ENCODE measurements at regions not wholly inside any gene's neighbourhood (a gene's known extent, or its start where the extent isn't known, plus 50 kb on each side); places are given as distances from the start of the nearest gene placed in this dataset.

DNA sequence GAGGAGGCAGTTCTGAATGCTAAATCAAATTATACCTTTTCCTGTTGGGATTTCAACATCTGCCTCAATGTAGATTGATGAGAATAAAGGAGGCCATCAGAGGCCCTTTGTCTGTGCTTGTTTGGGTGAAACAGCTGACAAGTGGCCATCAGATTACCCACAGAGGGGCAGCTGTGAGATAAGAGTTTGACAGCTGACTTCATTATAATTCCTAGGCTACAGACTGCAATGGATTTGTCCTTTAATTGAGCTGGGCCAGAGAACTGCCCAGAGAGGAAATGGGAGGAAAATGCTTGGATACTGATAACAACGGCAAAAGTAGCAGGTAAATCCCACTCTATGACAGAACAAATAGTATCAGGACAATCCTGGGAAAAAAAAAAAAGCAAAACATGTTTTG, 649.4 kb downstream of the HDGFL1 start:
- TF ChIP-seq, protein P1, sequence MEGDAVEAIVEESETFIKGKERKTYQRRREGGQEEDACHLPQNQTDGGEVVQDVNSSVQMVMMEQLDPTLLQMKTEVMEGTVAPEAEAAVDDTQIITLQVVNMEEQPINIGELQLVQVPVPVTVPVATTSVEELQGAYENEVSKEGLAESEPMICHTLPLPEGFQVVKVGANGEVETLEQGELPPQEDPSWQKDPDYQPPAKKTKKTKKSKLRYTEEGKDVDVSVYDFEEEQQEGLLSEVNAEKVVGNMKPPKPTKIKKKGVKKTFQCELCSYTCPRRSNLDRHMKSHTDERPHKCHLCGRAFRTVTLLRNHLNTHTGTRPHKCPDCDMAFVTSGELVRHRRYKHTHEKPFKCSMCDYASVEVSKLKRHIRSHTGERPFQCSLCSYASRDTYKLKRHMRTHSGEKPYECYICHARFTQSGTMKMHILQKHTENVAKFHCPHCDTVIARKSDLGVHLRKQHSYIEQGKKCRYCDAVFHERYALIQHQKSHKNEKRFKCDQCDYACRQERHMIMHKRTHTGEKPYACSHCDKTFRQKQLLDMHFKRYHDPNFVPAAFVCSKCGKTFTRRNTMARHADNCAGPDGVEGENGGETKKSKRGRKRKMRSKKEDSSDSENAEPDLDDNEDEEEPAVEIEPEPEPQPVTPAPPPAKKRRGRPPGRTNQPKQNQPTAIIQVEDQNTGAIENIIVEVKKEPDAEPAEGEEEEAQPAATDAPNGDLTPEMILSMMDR (IDR thresholded peaks at IDR 0.05), result no peak
- TF ChIP-seq POLR2A (IDR thresholded peaks at IDR 0.05), result no peak
- no peak for TF ChIP-seq EP300 (IDR thresholded peaks at IDR 0.05)

Measured in tibial nerve (tissue), 4 donors.